ENCODE measurements at regions not wholly inside any gene's neighbourhood (a gene's known extent, or its start where the extent isn't known, plus 50 kb on each side); places are given as distances from the start of the nearest gene placed in this dataset.

DNA sequence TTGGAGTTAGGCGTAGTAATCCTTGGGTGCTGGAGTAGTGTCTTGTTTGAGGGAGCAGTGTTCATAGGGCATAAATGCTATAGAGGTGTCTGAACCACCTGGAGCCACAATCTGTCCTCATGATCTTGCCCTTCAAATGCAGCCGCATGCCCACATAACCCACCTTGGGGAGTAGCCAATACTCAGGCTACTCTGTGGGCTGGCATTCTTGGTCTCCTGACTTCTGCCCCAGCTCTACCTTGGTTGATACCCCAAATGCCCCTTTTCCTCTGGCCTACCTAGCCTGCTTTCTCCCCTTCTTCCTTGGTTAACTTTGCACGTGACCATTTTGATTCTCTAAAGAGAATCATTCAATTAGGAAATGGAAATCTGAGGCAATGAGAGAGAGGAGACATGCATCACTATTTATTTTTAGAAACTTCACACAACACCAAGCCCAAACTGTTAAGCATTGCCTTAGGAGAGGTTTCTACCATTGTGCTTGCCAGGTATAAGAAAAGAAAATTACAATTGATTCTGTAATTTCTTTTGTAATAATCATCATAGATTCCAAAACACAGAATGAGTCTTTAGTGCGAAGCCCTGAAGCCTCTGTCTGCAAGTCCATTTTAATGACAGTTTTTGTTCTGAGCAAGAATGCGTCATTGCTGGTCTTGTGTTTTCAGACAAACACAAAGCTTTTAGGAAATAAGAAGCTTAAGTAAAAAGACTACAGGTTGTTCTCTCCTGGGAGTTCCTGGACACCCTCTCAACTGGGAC, 135.2 kb downstream of the C9orf152 start:
- Mint-ChIP-seq H3K36me3 (no peaks in the 10 kb centered on the region), H3K27ac (no peak overlapping the region), H3K27me3 (ENCODE audit: low read depth in 3 of 3) (no peaks in the 10 kb centered on the region), H3K9me3 (no peaks in the 10 kb centered on the region), H3K4me1 (no peaks in the 10 kb centered on the region), H3K4me3 (no peak overlapping the region)
- no peak for DNase-seq

DNA sequence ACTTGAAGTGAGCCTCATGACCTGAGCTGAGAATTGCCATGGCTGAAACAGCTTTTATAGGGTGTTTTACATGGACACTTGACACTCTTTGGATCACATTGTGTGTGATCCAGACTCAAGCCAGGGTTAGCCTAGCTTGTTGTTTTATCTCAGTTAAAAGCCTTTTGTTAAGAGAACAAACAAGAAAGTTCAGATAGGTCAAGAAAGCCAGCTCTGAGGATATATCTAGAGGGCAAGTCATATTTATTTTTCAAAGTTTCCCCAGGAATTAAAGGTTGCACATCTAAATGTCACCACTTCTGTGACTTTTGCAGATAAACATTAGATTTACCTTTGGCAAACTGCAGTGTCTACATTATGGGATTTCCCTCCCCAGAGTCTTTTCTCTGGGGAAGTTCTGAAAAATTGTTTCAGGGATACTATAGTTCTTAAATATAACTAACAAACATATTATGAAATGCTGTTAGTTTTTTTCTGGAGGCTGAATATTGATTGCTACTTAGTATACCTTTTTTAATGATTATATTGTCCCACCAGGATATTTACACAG, 134.5 kb downstream of the C9orf152 start:
- Mint-ChIP-seq H3K27ac (no peak overlapping the region), H3K9me3 (no peaks in the 10 kb centered on the region), H3K4me1 (no peaks in the 10 kb centered on the region), H3K27me3 (ENCODE audit: low read depth in 3 of 3) (no peaks in the 10 kb centered on the region), H3K36me3 (no peaks in the 10 kb centered on the region), H3K4me3 (no peak overlapping the region)
- DNase-seq: no peak

DNA sequence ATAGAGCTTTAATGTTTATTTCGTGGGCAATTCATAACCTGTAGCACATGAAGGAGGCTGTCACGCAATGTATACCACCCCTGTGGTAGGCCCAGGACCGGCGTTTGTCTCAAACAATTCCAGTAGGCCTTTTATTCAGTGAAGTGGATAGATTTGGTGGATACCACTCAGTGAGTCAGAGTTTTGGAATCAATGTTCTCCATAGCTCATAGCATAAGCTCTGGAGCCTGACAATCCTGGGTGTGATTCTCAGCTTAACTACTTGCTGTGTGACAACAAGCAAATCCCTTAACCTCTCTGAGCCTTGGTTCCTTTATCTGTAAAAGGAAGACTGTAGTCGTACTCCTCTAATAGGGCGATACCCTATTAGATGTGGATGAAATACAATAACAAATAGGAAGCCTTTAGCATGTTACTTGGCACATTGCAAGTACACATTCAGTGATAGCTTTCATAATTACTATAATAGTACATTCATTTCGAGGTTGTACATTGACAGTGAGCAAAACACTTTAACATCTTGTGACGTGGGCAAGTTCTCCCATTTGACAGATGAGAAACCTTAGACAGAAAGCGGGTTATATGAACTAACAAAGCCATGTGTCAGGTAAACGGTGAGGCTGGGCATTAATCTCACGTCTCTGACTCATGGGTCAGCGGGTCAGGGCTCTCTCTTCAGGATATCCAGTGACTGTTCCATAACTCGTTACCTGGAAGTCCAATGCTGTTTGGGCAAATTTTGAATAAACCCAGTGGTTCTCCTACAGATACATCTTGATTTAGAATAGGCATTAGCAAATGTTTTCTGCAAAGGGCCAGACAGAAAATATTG, 130.8 kb downstream of the C9orf152 start:
- DNase-seq: no peak
- Mint-ChIP-seq H3K9me3 (no peaks in the 10 kb centered on the region), H3K4me1 (peaks cover 0 to 12% of the 10 kb centered on the region in 2 donors), H3K36me3 (no peaks in the 10 kb centered on the region), H3K27ac (no peak overlapping the region), H3K4me3 (no peak overlapping the region), H3K27me3 (ENCODE audit: low read depth in 3 of 3) (peaks cover 0 to 4% (median 0%) of the 10 kb centered on the region in 3 donors)

- H3K9me3 Mint-ChIP-seq: no peaks in the 10 kb centered on the region
- no peaks in the 10 kb centered on the region for H3K36me3 Mint-ChIP-seq
- peaks cover 0 to 4% (median 0%) of the 10 kb centered on the region in 3 donors for H3K27me3 Mint-ChIP-seq (ENCODE audit: low read depth in 3 of 3)
- H3K4me3 Mint-ChIP-seq: no peak overlapping the region
- no peak overlapping the region for H3K27ac Mint-ChIP-seq
- DNase-seq: no peak
- H3K4me1 Mint-ChIP-seq: peaks cover 0 to 12% of the 10 kb centered on the region in 2 donors
These were observed 130.0 kb downstream of the C9orf152 start for GRCh38 chr9:110077925-110078324.

DNA sequence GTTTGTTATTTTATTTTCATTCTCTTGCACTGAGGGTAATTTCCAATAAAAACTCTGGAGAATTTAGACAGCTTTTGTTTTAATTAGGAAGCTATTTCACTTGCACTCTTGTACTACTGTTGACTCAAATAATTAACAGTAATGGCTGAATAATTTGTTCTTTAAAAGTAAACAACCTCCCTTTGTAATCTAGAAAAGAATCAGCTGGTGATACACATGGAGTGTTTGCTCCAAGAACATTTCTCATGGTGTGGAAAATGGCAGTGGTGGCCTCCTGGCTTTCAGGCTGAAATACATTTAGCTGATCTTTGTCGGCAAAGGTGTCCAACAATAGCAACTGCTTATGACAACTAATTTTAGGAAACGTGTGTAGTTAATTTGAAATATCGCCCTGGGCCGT, 129.4 kb downstream of the C9orf152 start:
- Mint-ChIP-seq H3K27me3 (ENCODE audit: low read depth in 3 of 3) (peaks cover 0 to 4% (median 0%) of the 10 kb centered on the region in 3 donors), H3K36me3 (no peaks in the 10 kb centered on the region), H3K27ac (no peak overlapping the region), H3K4me1 (peaks cover 0 to 12% of the 10 kb centered on the region in 2 donors), H3K9me3 (no peaks in the 10 kb centered on the region), H3K4me3 (no peak overlapping the region)
- no peak for DNase-seq

- H3K4me3 Mint-ChIP-seq: no peak overlapping the region
- H3K27ac Mint-ChIP-seq: peak overlapping the region in 2 of 6 donors; percentile 6 to 58
- H3K36me3 Mint-ChIP-seq: no peaks in the 10 kb centered on the region
- DNase-seq: no peak
- peaks cover 0 to 7% (median 1%) of the 10 kb centered on the region in 3 donors for H3K27me3 Mint-ChIP-seq (ENCODE audit: low read depth in 3 of 3)
- peaks cover 0 to 12% of the 10 kb centered on the region in 2 donors for H3K4me1 Mint-ChIP-seq
- no peaks in the 10 kb centered on the region for H3K9me3 Mint-ChIP-seq
These were observed 126.6 kb downstream of the C9orf152 start for GRCh38 chr9:110081395-110081794.

DNA sequence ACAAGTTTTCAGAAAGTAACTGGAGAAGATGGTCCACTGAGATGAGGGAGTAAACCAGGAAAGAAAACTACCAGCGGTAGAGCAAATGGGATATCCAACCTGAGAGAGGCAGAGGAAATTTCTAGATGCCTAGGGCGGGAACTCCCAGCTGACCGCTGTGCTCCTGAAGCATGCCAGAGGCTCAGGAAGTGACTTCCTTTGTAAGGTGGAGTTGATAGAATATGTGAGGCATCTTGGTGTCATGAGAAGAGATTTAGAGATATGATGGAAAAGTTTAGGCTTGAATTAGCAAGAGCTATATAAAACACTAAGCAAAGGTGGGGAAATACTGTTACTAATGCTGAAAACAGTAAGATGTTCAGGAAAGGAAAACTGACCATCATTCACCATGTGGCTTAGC, 124.1 kb downstream of the C9orf152 start:
- no peak for DNase-seq
- no peaks in the 10 kb centered on the region for H3K9me3 Mint-ChIP-seq
- H3K4me1 Mint-ChIP-seq: peaks cover 0 to 12% of the 10 kb centered on the region in 2 donors
- H3K27ac Mint-ChIP-seq: no peak overlapping the region
- no peaks in the 10 kb centered on the region for H3K36me3 Mint-ChIP-seq
- no peak overlapping the region for H3K4me3 Mint-ChIP-seq
- H3K27me3 Mint-ChIP-seq (ENCODE audit: low read depth in 3 of 3): peaks cover 0 to 7% (median 1%) of the 10 kb centered on the region in 3 donors

DNA sequence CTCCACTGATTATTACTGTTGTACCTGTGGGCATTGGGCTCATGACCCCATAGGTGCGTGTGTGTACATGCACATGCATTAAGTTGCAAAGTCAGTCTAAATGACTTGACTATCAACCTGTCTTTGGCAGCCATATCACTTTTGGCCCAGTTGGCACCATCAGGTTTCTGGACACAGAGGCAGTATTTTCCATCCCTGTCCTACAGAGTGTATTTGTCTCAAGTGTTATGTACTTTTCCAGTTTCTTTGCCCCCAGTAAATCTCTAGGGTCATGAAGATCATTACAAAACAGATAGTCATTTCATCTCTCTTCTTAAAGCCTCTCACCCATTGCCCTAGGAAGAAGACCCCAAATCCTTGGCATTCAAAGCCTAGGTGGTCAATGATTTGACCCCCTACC, 121.4 kb downstream of the C9orf152 start:
- Mint-ChIP-seq H3K27me3 (ENCODE audit: low read depth in 3 of 3) (peaks cover 1 to 9% (median 2%) of the 10 kb centered on the region in 3 donors), H3K27ac (no peak overlapping the region), H3K4me1 (peaks cover 0 to 4% of the 10 kb centered on the region in 2 donors), H3K4me3 (no peak overlapping the region), H3K36me3 (no peaks in the 10 kb centered on the region), H3K9me3 (no peaks in the 10 kb centered on the region)
- no peak for DNase-seq

DNA sequence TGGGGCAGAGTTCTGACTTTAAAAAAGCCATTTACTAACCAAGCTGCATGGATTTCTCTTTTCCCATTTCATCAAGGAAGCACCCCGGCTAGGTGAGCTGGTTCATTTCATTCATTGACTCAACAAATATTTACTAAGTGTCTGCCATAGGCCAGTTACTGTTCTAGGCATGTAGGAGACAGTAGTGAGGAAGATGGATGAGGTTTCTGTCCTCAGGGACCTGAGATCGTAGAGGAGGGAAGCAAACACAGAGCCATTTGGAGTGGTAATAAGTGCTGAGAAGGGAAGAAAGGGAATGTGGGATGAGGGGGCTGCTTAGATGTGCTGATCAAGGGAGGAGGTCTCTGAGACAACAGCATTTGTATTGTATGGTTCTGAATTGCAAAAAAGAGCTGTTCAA, 120.4 kb downstream of the C9orf152 start:
- peaks cover 1 to 5% (median 2%) of the 10 kb centered on the region in 3 donors for H3K27me3 Mint-ChIP-seq (ENCODE audit: low read depth in 3 of 3)
- H3K27ac Mint-ChIP-seq: no peak overlapping the region
- H3K4me1 Mint-ChIP-seq: no peaks in the 10 kb centered on the region
- no peaks in the 10 kb centered on the region for H3K36me3 Mint-ChIP-seq
- no peak for DNase-seq
- H3K9me3 Mint-ChIP-seq: no peaks in the 10 kb centered on the region
- H3K4me3 Mint-ChIP-seq: no peak overlapping the region

- peaks cover 1 to 6% (median 2%) of the 10 kb centered on the region in 3 donors for H3K27me3 Mint-ChIP-seq (ENCODE audit: low read depth in 3 of 3)
These were observed 119.9 kb downstream of the C9orf152 start for GRCh38 chr9:110088099-110088498.

DNA sequence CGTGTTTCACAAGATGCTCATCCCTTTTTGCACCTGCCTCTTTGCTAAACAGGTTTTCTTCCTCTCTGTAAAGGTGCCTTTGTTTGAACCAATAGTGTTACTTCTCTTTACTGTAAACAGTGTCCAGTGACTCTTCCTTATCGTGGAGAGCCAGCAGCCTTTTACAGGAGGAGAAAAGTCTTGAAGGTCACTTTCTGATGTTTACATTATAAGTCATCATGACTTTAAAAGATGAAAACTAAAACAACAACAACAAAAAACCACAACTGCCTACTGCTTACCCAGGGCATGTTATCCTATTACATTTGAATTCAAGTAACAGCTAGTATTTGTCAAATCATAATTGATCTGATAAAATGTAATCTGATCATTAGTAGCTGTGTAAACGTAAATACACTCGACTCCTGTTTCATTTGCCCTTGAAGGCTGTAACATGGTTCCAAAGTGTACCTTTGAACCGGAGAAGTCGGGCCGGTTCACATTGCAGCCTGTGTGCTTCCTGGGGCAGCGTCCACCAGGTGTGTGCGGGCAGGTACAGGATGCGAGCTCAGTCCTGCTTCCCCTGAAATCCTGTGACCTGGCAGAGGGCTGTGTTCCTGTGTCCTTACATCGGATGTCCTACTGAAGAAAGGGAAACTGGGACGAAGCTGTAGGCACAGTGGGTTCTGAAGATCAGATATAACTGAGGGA, 118.1 kb downstream of the C9orf152 start:
- DNase-seq: no peak
- Mint-ChIP-seq H3K27me3 (ENCODE audit: low read depth in 3 of 3) (peaks cover 0 to 5% (median 2%) of the 10 kb centered on the region in 3 donors), H3K27ac (no peak overlapping the region), H3K4me3 (no peak overlapping the region), H3K4me1 (no peaks in the 10 kb centered on the region), H3K9me3 (no peaks in the 10 kb centered on the region), H3K36me3 (no peaks in the 10 kb centered on the region)

More at GRCh38 chr9:110088099-110088498, 119.9 kb downstream of the C9orf152 start:
- Mint-ChIP-seq H3K27ac (no peak overlapping the region), H3K4me1 (no peaks in the 10 kb centered on the region), H3K4me3 (no peak overlapping the region), H3K36me3 (no peaks in the 10 kb centered on the region), H3K9me3 (no peaks in the 10 kb centered on the region)
- DNase-seq: no peak

- H3K9me3 Mint-ChIP-seq: no peaks in the 10 kb centered on the region
These were observed 115.2 kb downstream of the C9orf152 start for GRCh38 chr9:110092792-110093191.

DNA sequence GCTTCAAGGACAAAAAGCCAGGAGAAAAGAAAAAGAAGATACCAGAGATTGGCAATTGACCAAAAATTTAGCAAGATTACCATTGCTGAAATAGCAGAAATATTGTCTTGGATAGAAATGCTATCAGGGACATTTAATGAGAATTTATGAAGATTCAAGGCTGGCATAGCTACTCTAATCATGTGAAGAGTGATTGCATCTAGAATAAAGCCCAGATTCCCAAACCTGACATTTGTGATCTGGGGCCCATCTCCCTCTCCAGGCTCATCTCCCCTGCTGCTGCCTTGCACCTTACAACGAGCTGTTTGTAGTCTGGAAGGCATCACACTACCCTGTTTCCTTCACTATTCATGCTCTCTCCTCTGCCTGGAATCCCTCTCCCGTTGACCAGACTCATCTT, 114.5 kb downstream of the C9orf152 start:
- Mint-ChIP-seq H3K4me3 (no peak overlapping the region), H3K4me1 (no peaks in the 10 kb centered on the region), H3K27me3 (ENCODE audit: low read depth in 3 of 3) (peaks cover 0 to 3% (median 2%) of the 10 kb centered on the region in 3 donors), H3K9me3 (no peaks in the 10 kb centered on the region), H3K27ac (no peak overlapping the region), H3K36me3 (no peaks in the 10 kb centered on the region)
- no peak for DNase-seq

More at GRCh38 chr9:110092792-110093191, 115.2 kb downstream of the C9orf152 start:
- H3K27ac Mint-ChIP-seq: no peak overlapping the region
- H3K4me1 Mint-ChIP-seq: no peaks in the 10 kb centered on the region
- no peak for DNase-seq
- no peaks in the 10 kb centered on the region for H3K36me3 Mint-ChIP-seq
- peaks cover 0 to 3% (median 2%) of the 10 kb centered on the region in 3 donors for H3K27me3 Mint-ChIP-seq (ENCODE audit: low read depth in 3 of 3)
- no peak overlapping the region for H3K4me3 Mint-ChIP-seq

Data from immature natural killer cell (primary cell).